Right lobe of liver (tissue), 6 donors: ENCODE measurements at regions not wholly inside any gene's neighbourhood (a gene's known extent, or its start where the extent isn't known, plus 50 kb on each side); places are given as distances from the start of the nearest gene placed in this dataset.

Source experiments
- ATAC-seq, 4 donors: fragments of 200-7000 bp; cut with Tn5 transposase; one replicate each; pipeline ENCODE4 v1.9.1; 2020; ENCODE audit warnings: mild to moderate bottlenecking in 4 of 4, moderate library complexity in 4 of 4
- DNase-seq, 3 donors: peaks; one replicate each; pipeline ENCODE4 v3.0.0-alpha.2; 2020
- H3K27ac ChIP-seq, 3 donors: fragments of 200-600 bp; one replicate each; pipeline ENCODE4 v1.8.0; 2022
- H3K27me3 ChIP-seq, 2 donors: fragments of 200-600 bp; one replicate each; pipeline ENCODE4 v1.8.0; 2022
- H3K36me3 ChIP-seq, 4 donors: fragments of 200-600 bp; sonication (generic) in 1 of 4; one replicate each; pipeline versions ENCODE4 v1.5.1 to v1.8.0; 2017 to 2022; ENCODE audit warnings: control low read depth in 1 of 4
- H3K4me1 ChIP-seq, 4 donors: fragments of 200-600 bp; sonication (generic) in 1 of 4; one replicate each; pipeline versions ENCODE4 v1.5.1 to v1.8.0; 2017 to 2022; ENCODE audit warnings: control low read depth in 1 of 4
- H3K4me3 ChIP-seq, 3 donors: fragments of 200-600 bp; one replicate each; pipeline ENCODE4 v1.8.0; 2022
- H3K9me3 ChIP-seq, 4 donors: fragments of 200-600 bp; sonication (generic) in 1 of 4; one replicate each; pipeline versions ENCODE4 v1.5.1 to v1.8.0; 2017 to 2022; ENCODE audit warnings: control low read depth in 1 of 4
- POLR2A ChIP-seq: fragments of 450-650 bp; IDR thresholded peaks from one replicate; pipeline ENCODE4 v1.6.1; 2017; ENCODE audit warnings: antibody characterized with exemption, mild to moderate bottlenecking
- WGBS: methylation state at CpG from one replicate; pipeline ENCODE4 v1.1.6; 2018; ENCODE audit warnings: low coverage, low lambda C conversion rate; ENCODE audit not compliant: insufficient coverage; ENCODE audit errors: missing lambda C conversion rate; 5-methylcytosine and 5-hydroxymethylcytosine counted together
- intact Hi-C, 2 donors: fragments of 100-400 bp; cut with DNase I; formaldehyde crosslinking; loops; one replicate each; pipeline versions ENCODE4 v1.11.2 to v1.14.1; 2022
- TF ChIP-seq, protein P1 (sequence below), 4 donors: fragments of 200-600 bp in 3 of 4; fragments of 450-650 bp in 1 of 4; IDR thresholded peaks; one replicate each; pipeline versions ENCODE4 v1.5.1 to v1.8.0; 2016 to 2022; ENCODE audit warnings: antibody characterized with exemption in 4 of 4, mild to moderate bottlenecking in 2 of 4
- donor health status: DM: no; HTN: yes; CAD: no.
- donor health status: DM: no; HTN: no; CAD: no.
- donor health status: DM: no; HTN: no; CAD: no.
- donor health status: DM: no; HTN: yes; CAD: no.
- donor health status: DM: no; HTN: yes; CAD: no.

DNA sequence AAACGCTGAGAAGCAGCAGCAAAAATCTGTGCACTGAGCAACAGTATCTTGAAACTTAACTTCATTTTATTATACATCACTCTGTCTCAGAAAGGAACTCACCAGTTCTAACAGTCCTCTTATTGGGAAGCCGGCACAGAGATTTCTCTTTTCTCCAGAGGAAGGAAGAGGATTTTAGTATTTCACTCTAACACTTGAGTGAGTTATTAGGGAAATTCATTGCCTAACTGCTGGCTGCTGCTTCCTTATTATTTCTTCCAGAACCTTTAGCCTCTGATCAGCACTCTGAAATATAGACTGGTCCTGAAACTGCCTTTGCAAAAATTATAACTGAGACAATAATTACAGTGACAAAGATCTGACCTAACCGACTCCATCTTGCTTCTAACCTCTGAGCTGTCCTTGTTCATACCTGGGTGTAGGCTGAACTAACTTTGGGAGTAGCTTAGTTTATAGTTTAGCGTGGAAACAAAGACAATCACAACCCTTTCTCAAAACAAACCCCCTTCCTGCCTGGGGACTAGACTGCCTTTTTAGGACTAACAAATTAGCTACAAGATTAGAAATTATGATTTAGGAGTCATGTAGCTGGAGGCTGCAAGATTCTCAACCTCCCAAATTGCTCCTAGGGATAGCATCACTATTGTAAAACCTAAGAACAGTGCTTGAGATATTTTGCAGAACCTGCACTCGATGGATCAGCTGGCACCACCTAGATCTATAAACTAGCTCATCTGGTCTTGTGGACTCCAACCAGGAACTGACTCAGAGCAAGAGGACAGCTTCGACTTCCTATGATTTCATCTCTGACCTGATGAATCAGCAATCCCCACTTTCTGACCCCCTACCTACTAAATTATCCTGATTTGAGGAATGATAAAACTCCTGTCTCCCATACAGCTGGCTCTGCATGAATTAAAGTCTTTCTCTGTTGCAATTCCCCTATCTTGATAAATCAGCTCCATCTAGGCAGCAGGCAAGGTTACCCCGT lies 117.5 kb downstream of the DYRK2 start:
- intact Hi-C loops, result no loop called here
- Histone ChIP-seq H3K4me3 (no peak overlapping the region), H3K27me3 (no peaks in the 10 kb centered on the region), H3K4me1 (no peaks in the 10 kb centered on the region), H3K9me3 (no peaks in the 10 kb centered on the region), H3K27ac (no peak overlapping the region), H3K36me3 (no peaks in the 10 kb centered on the region)
- TF ChIP-seq POLR2A, result no peak
- TF ChIP-seq, protein P1, sequence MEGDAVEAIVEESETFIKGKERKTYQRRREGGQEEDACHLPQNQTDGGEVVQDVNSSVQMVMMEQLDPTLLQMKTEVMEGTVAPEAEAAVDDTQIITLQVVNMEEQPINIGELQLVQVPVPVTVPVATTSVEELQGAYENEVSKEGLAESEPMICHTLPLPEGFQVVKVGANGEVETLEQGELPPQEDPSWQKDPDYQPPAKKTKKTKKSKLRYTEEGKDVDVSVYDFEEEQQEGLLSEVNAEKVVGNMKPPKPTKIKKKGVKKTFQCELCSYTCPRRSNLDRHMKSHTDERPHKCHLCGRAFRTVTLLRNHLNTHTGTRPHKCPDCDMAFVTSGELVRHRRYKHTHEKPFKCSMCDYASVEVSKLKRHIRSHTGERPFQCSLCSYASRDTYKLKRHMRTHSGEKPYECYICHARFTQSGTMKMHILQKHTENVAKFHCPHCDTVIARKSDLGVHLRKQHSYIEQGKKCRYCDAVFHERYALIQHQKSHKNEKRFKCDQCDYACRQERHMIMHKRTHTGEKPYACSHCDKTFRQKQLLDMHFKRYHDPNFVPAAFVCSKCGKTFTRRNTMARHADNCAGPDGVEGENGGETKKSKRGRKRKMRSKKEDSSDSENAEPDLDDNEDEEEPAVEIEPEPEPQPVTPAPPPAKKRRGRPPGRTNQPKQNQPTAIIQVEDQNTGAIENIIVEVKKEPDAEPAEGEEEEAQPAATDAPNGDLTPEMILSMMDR (IDR thresholded peaks at IDR 0.05), result no peak
- DNase-seq, result no peak
- 69% methylated on average over 6 of the region's 7 CpGs for WGBS
- peak in 1 of 4 donors; percentile 55 for ATAC-seq

DNA sequence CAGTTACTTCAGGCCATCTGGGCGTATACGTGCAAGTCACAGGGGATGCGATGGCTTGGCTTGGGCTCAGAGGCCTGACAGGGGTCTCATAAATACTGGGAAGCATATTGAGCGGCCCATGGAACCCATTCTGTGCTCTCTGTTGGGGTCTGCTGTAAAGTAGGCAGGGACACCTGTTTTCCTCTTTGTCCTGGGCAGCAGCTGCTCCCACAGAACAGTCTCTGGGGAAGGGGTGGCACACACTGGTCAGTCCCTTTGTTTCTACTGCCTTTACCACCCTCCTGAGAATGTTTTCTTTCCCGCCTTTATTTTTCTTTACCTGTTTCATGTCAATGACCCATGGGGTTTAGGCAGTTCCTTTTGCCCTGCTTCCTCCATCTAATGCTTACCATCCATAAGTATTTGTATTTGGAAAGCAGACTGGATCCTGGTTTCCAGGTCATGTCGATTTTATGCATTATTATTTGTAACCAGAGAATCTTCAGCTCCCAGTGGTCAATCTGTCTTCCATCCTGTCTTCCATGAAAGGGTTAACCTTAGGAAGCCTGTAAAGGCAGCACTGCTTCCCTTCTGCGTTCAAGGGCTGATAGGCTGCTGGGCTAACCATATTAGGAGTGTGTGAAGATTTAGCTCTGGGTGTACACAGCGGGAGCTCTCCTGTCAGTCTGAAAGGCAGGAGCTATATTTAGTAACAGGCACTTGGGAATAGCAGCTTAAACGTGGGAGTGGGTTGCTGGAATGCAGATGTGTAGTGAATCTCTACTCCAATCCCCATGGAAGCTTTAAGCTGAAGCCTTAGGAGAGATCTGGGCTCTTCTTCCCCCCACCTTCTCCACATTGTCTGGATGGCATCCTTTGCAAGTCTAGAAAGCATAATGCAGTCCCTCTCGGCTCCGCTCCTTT lies 124.0 kb downstream of the DYRK2 start:
- intact Hi-C loops, result no loop called here
- Histone ChIP-seq H3K9me3 (no peaks in the 10 kb centered on the region), H3K27me3 (no peaks in the 10 kb centered on the region), H3K4me3 (no peak overlapping the region), H3K36me3 (no peaks in the 10 kb centered on the region), H3K4me1 (no peaks in the 10 kb centered on the region), H3K27ac (no peak overlapping the region)
- WGBS, result 42% methylated on average over 6 of the region's 11 CpGs
- ATAC-seq (no peak), DNase-seq (no peak)
- TF ChIP-seq POLR2A, result no peak
- TF ChIP-seq, protein P1 (IDR thresholded peaks at IDR 0.05), result no peak

DNA sequence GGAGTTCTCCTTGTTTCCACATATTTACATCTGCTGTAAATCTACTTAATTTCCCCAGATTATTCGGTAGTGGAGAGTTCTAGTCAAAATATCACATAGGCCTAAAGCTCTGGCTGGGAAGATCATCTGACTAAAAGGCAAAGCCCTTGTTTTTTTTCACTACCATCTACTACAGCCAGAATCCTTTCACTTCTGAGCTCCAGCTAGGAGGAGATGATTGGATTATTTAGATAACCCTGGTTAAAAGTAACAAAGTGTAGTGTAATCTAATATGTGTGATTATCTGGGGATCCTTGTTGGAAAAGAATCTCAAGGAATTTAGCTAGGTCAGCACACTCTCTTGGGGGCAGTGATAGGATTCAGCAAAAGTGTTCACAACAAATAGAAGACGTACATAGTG lies 125.4 kb downstream of the DYRK2 start:
- Histone ChIP-seq H3K27ac (no peak overlapping the region), H3K4me3 (no peak overlapping the region), H3K4me1 (no peaks in the 10 kb centered on the region), H3K27me3 (no peaks in the 10 kb centered on the region), H3K36me3 (no peaks in the 10 kb centered on the region), H3K9me3 (no peaks in the 10 kb centered on the region)
- intact Hi-C loops, result no loop called here
- WGBS, result 26% methylated on average over 2 of the region's 2 CpGs
- DNase-seq (no peak), ATAC-seq (no peak)
- TF ChIP-seq POLR2A, result no peak
- TF ChIP-seq, protein P1 (IDR thresholded peaks at IDR 0.05), result no peak

DNA sequence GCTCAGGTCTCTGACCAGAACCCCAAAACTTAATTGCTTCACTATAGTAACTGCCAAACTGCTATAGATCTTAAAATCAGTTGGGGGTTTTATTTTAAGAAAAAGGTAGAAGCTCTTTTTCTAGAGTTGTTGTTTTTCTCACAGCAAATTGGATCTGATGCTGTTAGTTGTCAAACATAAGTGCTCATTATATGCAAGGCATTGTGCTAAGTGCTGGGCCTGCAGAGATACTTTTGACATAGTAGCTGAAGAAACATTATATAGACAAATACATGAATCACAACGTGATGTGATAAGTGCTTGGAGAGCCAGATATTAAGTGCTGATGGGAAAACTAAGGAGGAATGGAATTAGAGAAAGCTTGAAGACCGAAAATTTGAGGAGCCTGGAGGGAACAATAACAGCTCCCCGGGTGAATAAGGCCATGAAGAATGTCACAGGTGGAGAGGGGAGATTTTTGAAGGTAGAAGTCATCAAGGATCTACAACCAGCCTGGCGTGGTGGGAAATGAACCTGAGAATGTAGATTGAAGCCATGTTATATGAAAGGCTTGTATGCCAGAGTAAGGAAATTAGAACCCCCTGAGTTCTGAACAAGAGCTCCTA lies 126.5 kb downstream of the DYRK2 start:
- TF ChIP-seq, protein P1 (IDR thresholded peaks at IDR 0.05), result no peak
- TF ChIP-seq POLR2A, result no peak
- H3K4me3 ChIP-seq, result no peak overlapping the region
- DNase-seq, result no peak
- H3K36me3 ChIP-seq, result no peaks in the 10 kb centered on the region
- intact Hi-C loops, result no loop called here
- H3K4me1 ChIP-seq, result no peaks in the 10 kb centered on the region
- ATAC-seq, result no peak
- no peaks in the 10 kb centered on the region for H3K27me3 ChIP-seq
- WGBS, result 49% methylated on average over 4 of the region's 4 CpGs
- H3K9me3 ChIP-seq, result no peaks in the 10 kb centered on the region
- H3K27ac ChIP-seq, result no peak overlapping the region
